ENCODE measurements at regions not wholly inside any gene's neighbourhood (a gene's known extent, or its start where the extent isn't known, plus 50 kb on each side); places are given as distances from the start of the nearest gene placed in this dataset.

GRCh38 chr13:68378294-68378693 lies 1148.2 kb upstream of the PCDH9 start:
- Mint-ChIP-seq H3K4me1 (no peaks in the 10 kb centered on the region), H3K9me3 (no peaks in the 10 kb centered on the region), H3K27ac (no peak overlapping the region), H3K36me3 (ENCODE audit: low read depth) (no peaks in the 10 kb centered on the region), H3K4me3 (no peak overlapping the region), H3K27me3 (ENCODE audit: low read depth, poor library complexity) (peaks cover 2% of the 10 kb centered on the region)
- no peak for TF ChIP-seq CTCF (IDR thresholded peaks at IDR 0.05)
- no peak for DNase-seq

GRCh38 chr13:68375004-68375403 lies 1144.9 kb upstream of the PCDH9 start:
- no peak for DNase-seq
- Mint-ChIP-seq H3K27ac (no peak overlapping the region), H3K9me3 (no peaks in the 10 kb centered on the region), H3K36me3 (ENCODE audit: low read depth) (no peaks in the 10 kb centered on the region), H3K27me3 (ENCODE audit: low read depth, poor library complexity) (no peaks in the 10 kb centered on the region), H3K4me3 (no peak overlapping the region), H3K4me1 (no peaks in the 10 kb centered on the region)
- no peak for TF ChIP-seq CTCF (IDR thresholded peaks at IDR 0.05)

GRCh38 chr13:68369739-68370138 lies 1139.6 kb upstream of the PCDH9 start:
- no peak for TF ChIP-seq CTCF (IDR thresholded peaks at IDR 0.05)
- Mint-ChIP-seq H3K4me1 (no peaks in the 10 kb centered on the region), H3K4me3 (no peak overlapping the region), H3K27me3 (ENCODE audit: low read depth, poor library complexity) (no peaks in the 10 kb centered on the region), H3K9me3 (no peaks in the 10 kb centered on the region), H3K36me3 (ENCODE audit: low read depth) (no peaks in the 10 kb centered on the region), H3K27ac (no peak overlapping the region)
- DNase-seq, result no peak

GRCh38 chr13:68368922-68369321 lies 1138.8 kb upstream of the PCDH9 start:
- Mint-ChIP-seq H3K36me3 (ENCODE audit: low read depth) (no peaks in the 10 kb centered on the region), H3K27me3 (ENCODE audit: low read depth, poor library complexity) (no peaks in the 10 kb centered on the region), H3K4me3 (no peak overlapping the region)

GRCh38 chr13:68359105-68359504 lies 1129.0 kb upstream of the PCDH9 start:
- H3K27ac Mint-ChIP-seq, result no peak overlapping the region
- no peak for DNase-seq
- no peaks in the 10 kb centered on the region for H3K36me3 Mint-ChIP-seq (ENCODE audit: low read depth)
- H3K27me3 Mint-ChIP-seq (ENCODE audit: low read depth, poor library complexity), result no peaks in the 10 kb centered on the region
- TF ChIP-seq CTCF (IDR thresholded peaks at IDR 0.05), result no peak
- no peak overlapping the region for H3K4me3 Mint-ChIP-seq
- H3K4me1 Mint-ChIP-seq, result no peaks in the 10 kb centered on the region
- no peaks in the 10 kb centered on the region for H3K9me3 Mint-ChIP-seq

More at GRCh38 chr13:68368922-68369321, 1138.8 kb upstream of the PCDH9 start:
- DNase-seq, result no peak
- no peak overlapping the region for H3K27ac Mint-ChIP-seq
- H3K9me3 Mint-ChIP-seq, result no peaks in the 10 kb centered on the region
- TF ChIP-seq CTCF (IDR thresholded peaks at IDR 0.05), result no peak
- H3K4me1 Mint-ChIP-seq, result no peaks in the 10 kb centered on the region

GRCh38 chr13:68358294-68358705 lies 1128.2 kb upstream of the PCDH9 start:
- Mint-ChIP-seq H3K27me3 (ENCODE audit: low read depth, poor library complexity) (no peaks in the 10 kb centered on the region), H3K36me3 (ENCODE audit: low read depth) (no peaks in the 10 kb centered on the region), H3K4me3 (no peak overlapping the region), H3K9me3 (no peaks in the 10 kb centered on the region), H3K4me1 (no peaks in the 10 kb centered on the region), H3K27ac (no peak overlapping the region)
- no peak for DNase-seq
- TF ChIP-seq CTCF (IDR thresholded peaks at IDR 0.05), result no peak

Data from nephron progenitor cell (in vitro differentiated cells).